ENCODE measurements at regions not wholly inside any gene's neighbourhood (a gene's known extent, or its start where the extent isn't known, plus 50 kb on each side); places are given as distances from the start of the nearest gene placed in this dataset.

- Histone ChIP-seq H3K4me1 (no peaks in the 10 kb centered on the region), H3K27ac (no peak overlapping the region), H3K36me3 (no peaks in the 10 kb centered on the region), H3K4me3 (no peak overlapping the region), H3K9me3 (no peaks in the 10 kb centered on the region), H3K27me3 (no peaks in the 10 kb centered on the region)
- WGBS, result 81% methylated on average over 11 of the region's 11 CpGs
- DNase-seq (ENCODE audit: low spot score in 2 of 2), result no peak
- TF ChIP-seq POLR2A (IDR thresholded peaks at IDR 0.05) (no peak), POLR2AphosphoS5 (IDR thresholded peaks at IDR 0.05) (no peak), EP300 (IDR thresholded peaks at IDR 0.05) (no peak), CTCF (IDR thresholded peaks at IDR 0.05) (no peak)
These were observed 647.8 kb downstream of the INHBA start for GRCh38 chr7:41054960-41055661.

- H3K27ac ChIP-seq, result no peak overlapping the region
- no peak for TF ChIP-seq POLR2A (IDR thresholded peaks at IDR 0.05)
- TF ChIP-seq CTCF (IDR thresholded peaks at IDR 0.05), result no peak
- TF ChIP-seq EP300 (IDR thresholded peaks at IDR 0.05), result no peak
- no peak for TF ChIP-seq POLR2AphosphoS5 (IDR thresholded peaks at IDR 0.05)
- no peak for DNase-seq (ENCODE audit: low spot score in 2 of 2)
- no peaks in the 10 kb centered on the region for H3K36me3 ChIP-seq
- no peaks in the 10 kb centered on the region for H3K9me3 ChIP-seq
- H3K27me3 ChIP-seq, result no peaks in the 10 kb centered on the region
- WGBS, result 88% methylated on average over 2 of the region's 2 CpGs
- no peaks in the 10 kb centered on the region for H3K4me1 ChIP-seq
- H3K4me3 ChIP-seq, result no peak overlapping the region
These were observed 649.1 kb downstream of the INHBA start for GRCh38 chr7:41053820-41054219.

GRCh38 chr7:41052736-41053135 is 650.2 kb downstream of the INHBA start:
- Histone ChIP-seq H3K4me1 (no peaks in the 10 kb centered on the region), H3K4me3 (no peak overlapping the region), H3K27ac (no peak overlapping the region), H3K27me3 (no peaks in the 10 kb centered on the region), H3K36me3 (no peaks in the 10 kb centered on the region), H3K9me3 (no peaks in the 10 kb centered on the region)
- 79% methylated on average over 6 of the region's 6 CpGs for WGBS
- TF ChIP-seq CTCF (IDR thresholded peaks at IDR 0.05), result no peak
- no peak for TF ChIP-seq EP300 (IDR thresholded peaks at IDR 0.05)
- no peak for TF ChIP-seq POLR2A (IDR thresholded peaks at IDR 0.05)
- TF ChIP-seq POLR2AphosphoS5 (IDR thresholded peaks at IDR 0.05), result no peak
- DNase-seq (ENCODE audit: low spot score in 2 of 2), result no peak

GRCh38 chr7:41052201-41052600 is 650.7 kb downstream of the INHBA start:
- no peak for TF ChIP-seq POLR2AphosphoS5 (IDR thresholded peaks at IDR 0.05)
- TF ChIP-seq EP300 (IDR thresholded peaks at IDR 0.05), result no peak
- TF ChIP-seq CTCF (IDR thresholded peaks at IDR 0.05), result no peak
- no peak for TF ChIP-seq POLR2A (IDR thresholded peaks at IDR 0.05)
- H3K4me1 ChIP-seq, result no peaks in the 10 kb centered on the region
- no peak for DNase-seq (ENCODE audit: low spot score in 2 of 2)
- H3K36me3 ChIP-seq, result no peaks in the 10 kb centered on the region
- H3K27me3 ChIP-seq, result no peaks in the 10 kb centered on the region
- no peak overlapping the region for H3K4me3 ChIP-seq
- no peaks in the 10 kb centered on the region for H3K9me3 ChIP-seq
- H3K27ac ChIP-seq, result no peak overlapping the region
- 82% methylated on average over 3 of the region's 3 CpGs for WGBS

GRCh38 chr7:41051535-41051934 is 651.4 kb downstream of the INHBA start:
- Histone ChIP-seq H3K9me3 (no peaks in the 10 kb centered on the region), H3K36me3 (no peaks in the 10 kb centered on the region), H3K4me1 (no peaks in the 10 kb centered on the region), H3K27me3 (no peaks in the 10 kb centered on the region), H3K27ac (no peak overlapping the region), H3K4me3 (no peak overlapping the region)
- WGBS, result 61% methylated on average over 10 of the region's 10 CpGs
- DNase-seq (ENCODE audit: low spot score in 2 of 2), result no peak
- TF ChIP-seq POLR2A (IDR thresholded peaks at IDR 0.05) (no peak), CTCF (IDR thresholded peaks at IDR 0.05) (no peak), EP300 (IDR thresholded peaks at IDR 0.05) (no peak), POLR2AphosphoS5 (IDR thresholded peaks at IDR 0.05) (no peak)

All from suprapubic skin (tissue), 4 donors.